Panc1 (cell line): ENCODE measurements at regions not wholly inside any gene's neighbourhood (a gene's known extent, or its start where the extent isn't known, plus 50 kb on each side); places are given as distances from the start of the nearest gene placed in this dataset.

Experiments used
- ATAC-seq: fragments of 200-7000 bp; cut with Tn5 transposase; 2 replicates; pipeline ENCODE4 v1.9.1; 2020; ENCODE audit warnings: mild to moderate bottlenecking, moderate library complexity
- BruUV-seq: library from RNA; stranded (reverse); fragments of 400-500 nt; replicated peaks from 2 replicates; lab custom pipeline; 2021; lab: Mats Ljungman, UMichigan
- CTCF ChIA-PET: fragments of 300-600 bp; sonication (Branson Sonifier 250); formaldehyde crosslinking; loops from one replicate; lab custom pipeline; 2022; ENCODE audit warnings: antibody characterized with exemption; lab: Charles Lee
- POLR2A ChIA-PET: fragments of 300-600 bp; sonication (Branson Sonifier 250); formaldehyde crosslinking; loops from one replicate; lab custom pipeline; 2022; ENCODE audit warnings: antibody characterized with exemption; lab: Charles Lee
- DNase-seq: peaks from one replicate; pipeline ENCODE4 v3.0.0-alpha.2; 2010; ENCODE audit warnings: low read depth, low spot score
- H3K27ac ChIP-seq: 2 replicates; pipeline ENCODE4 v1.5.1; 2011; ENCODE audit warnings: mild to moderate bottlenecking, low read length, inconsistent platforms
- H3K27me3 ChIP-seq: fragments of 200-500 bp; sonication (Bioruptor generic); 2 replicates; pipeline ENCODE4 v1.6.0; 2014; ENCODE audit warnings: low read length, inconsistent platforms; ENCODE audit not compliant: control insufficient read depth, insufficient read depth
- H3K36me3 ChIP-seq: fragments of 200-500 bp; sonication (Bioruptor generic); 2 replicates; pipeline ENCODE4 v1.5.1; 2014; ENCODE audit warnings: inconsistent platforms, mild to moderate bottlenecking, low read length, moderate library complexity; ENCODE audit not compliant: control insufficient read depth, insufficient read depth
- H3K4me1 ChIP-seq: 2 replicates; pipeline ENCODE4 v1.5.1; 2011; ENCODE audit warnings: inconsistent platforms, mild to moderate bottlenecking, low read length, moderate library complexity; ENCODE audit not compliant: control insufficient read depth, insufficient read depth
- H3K4me3 ChIP-seq, 2 experiments: 2 replicates each; pipeline ENCODE4 v1.5.1; 2011 to 2012; ENCODE audit warnings: low read depth in 2 of 2, low read length in 2 of 2, mild to moderate bottlenecking in 2 of 2, inconsistent platforms in 1 of 2, moderate library complexity in 1 of 2
- H3K9me3 ChIP-seq: fragments of 200-500 bp; sonication (Bioruptor generic); 2 replicates; pipeline ENCODE4 v1.5.1; 2014; ENCODE audit warnings: low read depth, mild to moderate bottlenecking, inconsistent platforms, low read length, moderate library complexity; ENCODE audit not compliant: control insufficient read depth, insufficient read depth
- CTCF ChIP-seq: fragments of 450-650 bp; IDR thresholded peaks from 2 replicates; pipeline ENCODE4 v1.5.1; 2017; ENCODE audit warnings: mild to moderate bottlenecking
- POLR2AphosphoS5 ChIP-seq: IDR thresholded peaks from 2 replicates; pipeline ENCODE4 v1.6.1; 2012; ENCODE audit warnings: mild to moderate bottlenecking, low read depth, low read length, moderate library complexity
- SIN3A ChIP-seq: IDR thresholded peaks from 2 replicates; pipeline ENCODE4 v1.6.1; 2012; ENCODE audit warnings: low read depth, mild to moderate bottlenecking, low read length, moderate library complexity, borderline replicate concordance; ENCODE audit not compliant: insufficient read depth
- TCF7L2 ChIP-seq: IDR thresholded peaks from 2 replicates; pipeline ENCODE4 v1.6.1; 2011; ENCODE audit warnings: mild to moderate bottlenecking, low read depth, low read length, inconsistent platforms
- in situ Hi-C: cut with HindIII; loops from 2 replicates; pipeline ENCODE4 v1.10.0; 2016; ENCODE audit warnings: low sequenced_read_pairs, low pct_unique_long_range_greater_than_20kb
- intact Hi-C: fragments of 100-400 bp; cut with micrococcal nuclease; formaldehyde crosslinking; loops from one replicate; pipeline ENCODE4 v1.10.0; 2022; ENCODE audit not compliant: unreplicated experiment
- TF ChIP-seq, protein P1 (sequence below), 2 experiments: IDR thresholded peaks; 2 replicates each; pipeline ENCODE4 v1.6.1; 2011 to 2012; ENCODE audit warnings: low read depth in 2 of 2, control low read depth in 1 of 2, low read length in 1 of 2, mild to moderate bottlenecking in 1 of 2, moderate library complexity in 1 of 2; ENCODE audit not compliant: insufficient read depth in 1 of 2

DNA sequence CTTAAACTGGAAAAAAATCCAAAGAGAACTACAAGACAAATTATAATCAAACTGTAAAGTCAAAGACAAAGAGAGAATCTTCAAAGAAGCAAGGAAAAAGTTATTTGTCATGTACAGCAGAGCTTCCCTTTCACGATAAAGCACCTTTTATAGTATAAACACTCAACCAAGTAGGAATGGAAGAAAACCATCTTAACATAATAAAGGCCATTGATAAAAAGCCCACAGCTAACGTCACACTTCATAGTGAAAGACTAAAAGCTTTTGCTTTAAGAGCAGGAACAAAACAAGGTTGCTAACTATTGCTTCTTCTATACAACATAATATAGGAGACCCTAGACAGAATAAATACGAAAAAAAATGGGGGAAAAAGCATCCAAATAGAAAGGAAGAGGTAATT is 595.7 kb upstream of the POU3F4 start:
- H3K4me1 ChIP-seq = no peaks in the 10 kb centered on the region
- DNase-seq (no peak), ATAC-seq (no peak)
- in situ Hi-C loops = no loop called here
- H3K9me3 ChIP-seq = no peaks in the 10 kb centered on the region
- ChIA-PET CTCF (no interaction called here), POLR2A (no interaction called here)
- intact Hi-C loops = no loop called here
- H3K27ac ChIP-seq = no peak overlapping the region
- no peaks in the 10 kb centered on the region for H3K27me3 ChIP-seq
- H3K4me3 ChIP-seq = no peak overlapping the region
- no TSS peak for BruUV-seq
- no peaks in the 10 kb centered on the region for H3K36me3 ChIP-seq
- TF ChIP-seq CTCF (no peak), POLR2AphosphoS5 (no peak), SIN3A (no peak), TCF7L2 (no peak)
- TF ChIP-seq, protein P1, sequence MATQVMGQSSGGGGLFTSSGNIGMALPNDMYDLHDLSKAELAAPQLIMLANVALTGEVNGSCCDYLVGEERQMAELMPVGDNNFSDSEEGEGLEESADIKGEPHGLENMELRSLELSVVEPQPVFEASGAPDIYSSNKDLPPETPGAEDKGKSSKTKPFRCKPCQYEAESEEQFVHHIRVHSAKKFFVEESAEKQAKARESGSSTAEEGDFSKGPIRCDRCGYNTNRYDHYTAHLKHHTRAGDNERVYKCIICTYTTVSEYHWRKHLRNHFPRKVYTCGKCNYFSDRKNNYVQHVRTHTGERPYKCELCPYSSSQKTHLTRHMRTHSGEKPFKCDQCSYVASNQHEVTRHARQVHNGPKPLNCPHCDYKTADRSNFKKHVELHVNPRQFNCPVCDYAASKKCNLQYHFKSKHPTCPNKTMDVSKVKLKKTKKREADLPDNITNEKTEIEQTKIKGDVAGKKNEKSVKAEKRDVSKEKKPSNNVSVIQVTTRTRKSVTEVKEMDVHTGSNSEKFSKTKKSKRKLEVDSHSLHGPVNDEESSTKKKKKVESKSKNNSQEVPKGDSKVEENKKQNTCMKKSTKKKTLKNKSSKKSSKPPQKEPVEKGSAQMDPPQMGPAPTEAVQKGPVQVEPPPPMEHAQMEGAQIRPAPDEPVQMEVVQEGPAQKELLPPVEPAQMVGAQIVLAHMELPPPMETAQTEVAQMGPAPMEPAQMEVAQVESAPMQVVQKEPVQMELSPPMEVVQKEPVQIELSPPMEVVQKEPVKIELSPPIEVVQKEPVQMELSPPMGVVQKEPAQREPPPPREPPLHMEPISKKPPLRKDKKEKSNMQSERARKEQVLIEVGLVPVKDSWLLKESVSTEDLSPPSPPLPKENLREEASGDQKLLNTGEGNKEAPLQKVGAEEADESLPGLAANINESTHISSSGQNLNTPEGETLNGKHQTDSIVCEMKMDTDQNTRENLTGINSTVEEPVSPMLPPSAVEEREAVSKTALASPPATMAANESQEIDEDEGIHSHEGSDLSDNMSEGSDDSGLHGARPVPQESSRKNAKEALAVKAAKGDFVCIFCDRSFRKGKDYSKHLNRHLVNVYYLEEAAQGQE (IDR thresholded peaks at IDR 0.05; ENCODE audit: insufficient read depth in 1 of 2, low read depth in 2 of 2, low read length in 1 of 2) = no peak

DNA sequence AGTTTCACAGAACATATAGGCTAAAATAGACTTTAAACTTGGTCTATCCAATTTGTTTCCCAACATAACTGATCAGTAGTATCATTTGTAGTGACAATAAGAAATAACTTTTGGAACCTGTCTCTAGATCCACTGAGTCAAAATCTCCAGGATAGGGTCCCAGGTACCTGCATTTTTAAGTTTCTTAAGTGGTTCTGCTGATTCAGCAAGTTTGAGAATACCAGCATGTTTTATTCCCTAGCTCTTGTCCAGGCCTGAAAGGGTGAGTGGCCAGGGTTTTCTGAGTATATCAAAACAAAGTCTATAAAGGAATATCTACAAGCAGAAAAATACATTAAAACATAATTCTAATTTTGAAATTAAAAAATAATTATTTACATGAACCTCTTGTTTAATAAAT is 573.1 kb upstream of the POU3F4 start:
- Histone ChIP-seq H3K4me3 (no peak overlapping the region), H3K4me1 (no peaks in the 10 kb centered on the region), H3K27me3 (no peaks in the 10 kb centered on the region), H3K36me3 (no peaks in the 10 kb centered on the region), H3K9me3 (no peaks in the 10 kb centered on the region), H3K27ac (no peak overlapping the region)
- intact Hi-C loops (no loop called here), in situ Hi-C loops (no loop called here)
- no peak for ATAC-seq
- TF ChIP-seq CTCF (no peak), TCF7L2 (no peak), SIN3A (no peak), POLR2AphosphoS5 (no peak)
- TF ChIP-seq, protein P1 (IDR thresholded peaks at IDR 0.05; ENCODE audit: insufficient read depth in 1 of 2, low read depth in 2 of 2, low read length in 1 of 2) = no peak
- DNase-seq = no peak
- POLR2A ChIA-PET = no interaction called here
- CTCF ChIA-PET = no interaction called here
- no TSS peak for BruUV-seq
